CD4-positive, alpha-beta memory T cell (primary cell): ENCODE measurements at regions not wholly inside any gene's neighbourhood (a gene's known extent, or its start where the extent isn't known, plus 50 kb on each side); places are given as distances from the start of the nearest gene placed in this dataset.
A peak's percentile ranks its signal among the peaks of the same experiment; 100 is the strongest.

Experiments used
- CTCF ChIA-PET: fragments of 350-600 bp; sonication (Branson Sonifier 250); formaldehyde crosslinking; loops from one replicate; lab custom pipeline; 2021; ENCODE audit warnings: inconsistent platforms; ENCODE audit not compliant: partially characterized antibody; lab: Charles Lee
- POLR2A ChIA-PET: fragments of 350-600 bp; sonication (Branson Sonifier 250); formaldehyde crosslinking; loops from one replicate; lab custom pipeline; 2021; ENCODE audit not compliant: partially characterized antibody; lab: Charles Lee
- DNase-seq, 5 donors: peaks; one replicate each; pipeline versions ENCODE4 v3.0.0 to v3.0.0-alpha.2; 2020 to 2022; ENCODE audit warnings: mixed read lengths in 1 of 5
- H3K27ac ChIP-seq: one replicate; pipeline ENCODE4 v1.7.0; 2013; ENCODE audit warnings: low read depth, low read length
- H3K27me3 ChIP-seq: 2 replicates; pipeline ENCODE4 v1.7.0; 2013; ENCODE audit warnings: mild to moderate bottlenecking, low read length, moderate library complexity; ENCODE audit not compliant: insufficient read depth
- H3K36me3 ChIP-seq: 2 replicates; pipeline ENCODE4 v1.7.0; 2013; ENCODE audit warnings: mild to moderate bottlenecking, low read length, moderate library complexity; ENCODE audit not compliant: insufficient read depth
- H3K4me1 ChIP-seq: 2 replicates; pipeline ENCODE4 v1.7.0; 2013; ENCODE audit warnings: mild to moderate bottlenecking, low read length, moderate library complexity; ENCODE audit not compliant: insufficient read depth
- H3K4me3 ChIP-seq, 2 donors: one replicate each; pipeline ENCODE4 v1.7.0; 2013; ENCODE audit warnings: low read length in 2 of 2, mild to moderate bottlenecking in 1 of 2
- H3K9me3 ChIP-seq, 2 donors: one replicate each; pipeline ENCODE4 v1.7.0; 2013; ENCODE audit warnings: low read length in 2 of 2, control low read depth in 1 of 2; ENCODE audit not compliant: control insufficient read depth in 1 of 2
- H3K27ac Mint-ChIP-seq, 7 donors: one replicate each; pipeline ENCODE4 v1.8.0; 2020 to 2021; ENCODE audit warnings: mixed read lengths in 7 of 7, mild to moderate bottlenecking in 6 of 7, inconsistent platforms in 3 of 7, moderate library complexity in 3 of 7
- H3K27me3 Mint-ChIP-seq, 2 donors: one replicate each; pipeline ENCODE4 v1.8.0; 2020 to 2021; ENCODE audit warnings: mixed read lengths in 2 of 2
- H3K36me3 Mint-ChIP-seq, 2 donors: one replicate each; pipeline ENCODE4 v1.8.0; 2020 to 2021; ENCODE audit warnings: mixed read lengths in 2 of 2, inconsistent platforms in 1 of 2, mild to moderate bottlenecking in 1 of 2
- H3K4me1 Mint-ChIP-seq, 4 donors: one replicate each; pipeline ENCODE4 v1.8.0; 2020 to 2021; ENCODE audit warnings: mixed read lengths in 4 of 4, mild to moderate bottlenecking in 1 of 4
- H3K4me3 Mint-ChIP-seq, 8 donors: one replicate each; pipeline ENCODE4 v1.8.0; 2020 to 2021; ENCODE audit warnings: mixed read lengths in 8 of 8, mild to moderate bottlenecking in 7 of 8, moderate library complexity in 6 of 8, inconsistent platforms in 3 of 8
- H3K9me3 Mint-ChIP-seq, 8 donors: one replicate each; pipeline ENCODE4 v1.8.0; 2020 to 2021; ENCODE audit warnings: mixed read lengths in 8 of 8, mild to moderate bottlenecking in 5 of 8, inconsistent platforms in 3 of 8, moderate library complexity in 1 of 8
- intact Hi-C: fragments of 100-400 bp; cut with micrococcal nuclease; formaldehyde crosslinking; loops from one replicate; pipeline ENCODE4 v1.15.1; 2023

DNA sequence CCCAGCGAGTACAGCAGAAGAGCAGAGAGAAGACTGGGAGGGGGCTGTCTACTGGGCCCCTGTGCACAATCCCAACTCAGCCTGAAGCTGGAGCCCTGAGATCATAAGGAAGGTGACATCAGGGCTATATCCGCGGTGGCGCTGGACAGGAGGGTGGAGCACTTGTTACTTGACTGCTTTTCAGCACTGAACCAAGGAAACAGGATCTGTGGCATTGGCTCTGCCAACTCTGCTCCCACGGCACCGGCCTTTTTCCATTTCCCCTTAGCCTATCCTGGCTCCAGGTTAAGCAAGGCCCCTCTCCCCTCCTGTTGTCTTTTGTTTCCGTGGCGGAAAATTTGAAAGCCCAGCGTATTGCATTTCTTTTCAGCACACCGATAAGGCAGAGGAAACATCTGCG is 125.0 kb upstream of the IRX3 start:
- peaks cover 0 to 2% (median 0%) of the 10 kb centered on the region in 8 donors for H3K9me3 Mint-ChIP-seq
- ChIA-PET POLR2A (no interaction called here), CTCF (no interaction called here)
- H3K36me3 ChIP-seq = no peaks in the 10 kb centered on the region
- peak overlapping the region in 1 of 7 donors; percentile 63 for H3K27ac Mint-ChIP-seq
- H3K9me3 ChIP-seq = no peaks in the 10 kb centered on the region
- no peak overlapping the region for H3K4me3 Mint-ChIP-seq
- H3K4me3 ChIP-seq = no peak overlapping the region
- DNase-seq = no peak
- H3K27me3 Mint-ChIP-seq = peaks cover 3 to 9% of the 10 kb centered on the region in 2 donors
- no peaks in the 10 kb centered on the region for H3K27me3 ChIP-seq
- intact Hi-C loops = no loop called here
- H3K4me1 Mint-ChIP-seq = peaks cover 0 to 3% (median 0%) of the 10 kb centered on the region in 4 donors
- H3K4me1 ChIP-seq = no peaks in the 10 kb centered on the region
- no peak overlapping the region for H3K27ac ChIP-seq
- H3K36me3 Mint-ChIP-seq = no peaks in the 10 kb centered on the region

- Histone ChIP-seq H3K27ac (no peak overlapping the region), H3K9me3 (no peaks in the 10 kb centered on the region), H3K36me3 (no peaks in the 10 kb centered on the region), H3K4me3 (no peak overlapping the region), H3K27me3 (no peaks in the 10 kb centered on the region), H3K4me1 (no peaks in the 10 kb centered on the region)
- Mint-ChIP-seq H3K27ac (no peak overlapping the region), H3K36me3 (no peaks in the 10 kb centered on the region), H3K9me3 (peaks cover 0 to 3% (median 0%) of the 10 kb centered on the region in 8 donors), H3K4me3 (no peak overlapping the region), H3K4me1 (peaks cover 0 to 3% (median 0%) of the 10 kb centered on the region in 4 donors), H3K27me3 (peaks cover 3 to 9% of the 10 kb centered on the region in 2 donors)
- intact Hi-C loops = no loop called here
- DNase-seq = no peak
- ChIA-PET POLR2A (no interaction called here), CTCF (no interaction called here)
Observed at GRCh38 chr16:54409982-54410381, 123.4 kb upstream of the IRX3 start.

DNA sequence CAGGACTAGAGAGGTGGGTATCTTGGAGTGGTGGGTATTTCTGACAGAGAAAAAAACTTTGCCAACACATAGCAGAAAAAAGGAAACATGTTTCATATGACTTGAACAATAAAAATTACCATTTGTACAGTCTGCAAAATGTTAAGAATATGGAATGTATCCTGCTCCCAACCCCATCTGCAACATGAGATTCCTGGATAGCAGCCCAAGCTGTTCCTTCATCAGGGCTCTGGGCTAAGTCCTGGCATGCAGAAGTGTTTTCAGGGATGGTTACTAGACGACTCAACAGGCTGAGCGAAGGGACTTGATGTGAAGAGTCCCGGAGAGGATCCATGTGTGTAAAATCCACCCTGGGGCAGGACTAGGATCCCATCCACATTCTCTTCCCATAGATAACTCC is 121.0 kb upstream of the IRX3 start:
- ChIA-PET CTCF (no interaction called here), POLR2A (no interaction called here)
- H3K27ac ChIP-seq = no peak overlapping the region
- intact Hi-C loops = no loop called here
- H3K9me3 ChIP-seq = no peaks in the 10 kb centered on the region
- peaks cover 0 to 3% (median 0%) of the 10 kb centered on the region in 4 donors for H3K4me1 Mint-ChIP-seq
- no peaks in the 10 kb centered on the region for H3K4me1 ChIP-seq
- H3K27me3 ChIP-seq = no peaks in the 10 kb centered on the region
- H3K36me3 ChIP-seq = no peaks in the 10 kb centered on the region
- no peak overlapping the region for H3K4me3 ChIP-seq
- peaks cover 0 to 3% (median 0%) of the 10 kb centered on the region in 8 donors for H3K9me3 Mint-ChIP-seq
- no peak overlapping the region for H3K27ac Mint-ChIP-seq
- no peaks in the 10 kb centered on the region for H3K36me3 Mint-ChIP-seq
- peaks cover 3 to 6% of the 10 kb centered on the region in 2 donors for H3K27me3 Mint-ChIP-seq
- DNase-seq = no peak
- no peak overlapping the region for H3K4me3 Mint-ChIP-seq

DNA sequence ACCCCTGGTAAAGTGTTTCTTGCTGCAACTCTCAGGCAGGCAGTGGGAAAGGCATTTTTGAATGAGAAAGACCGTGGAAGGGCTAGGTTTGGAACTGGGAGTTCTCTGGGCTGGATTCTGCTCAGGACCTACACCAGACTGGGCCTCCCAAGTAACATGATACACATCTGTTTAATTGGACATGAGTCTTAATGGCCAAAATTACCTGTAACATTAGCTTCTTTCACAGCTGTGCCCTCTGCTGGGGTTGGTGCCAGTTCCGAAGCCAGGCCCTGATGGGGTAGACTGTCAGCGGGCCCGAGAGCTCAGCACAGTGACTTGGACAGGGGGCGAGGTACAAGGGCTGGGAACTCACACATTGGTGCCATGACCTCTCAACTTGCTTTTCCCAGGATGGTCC is 118.9 kb upstream of the IRX3 start:
- no peak overlapping the region for H3K27ac Mint-ChIP-seq
- peaks cover 0 to 3% (median 0%) of the 10 kb centered on the region in 8 donors for H3K9me3 Mint-ChIP-seq
- no peak for DNase-seq
- ChIA-PET POLR2A (no interaction called here), CTCF (no interaction called here)
- Histone ChIP-seq H3K27me3 (no peaks in the 10 kb centered on the region), H3K36me3 (no peaks in the 10 kb centered on the region), H3K9me3 (no peaks in the 10 kb centered on the region), H3K4me1 (no peaks in the 10 kb centered on the region), H3K27ac (no peak overlapping the region), H3K4me3 (no peak overlapping the region)
- intact Hi-C loops = no loop called here
- no peaks in the 10 kb centered on the region for H3K4me1 Mint-ChIP-seq
- H3K27me3 Mint-ChIP-seq = peaks cover 0 to 2% of the 10 kb centered on the region in 2 donors
- H3K4me3 Mint-ChIP-seq = no peak overlapping the region
- H3K36me3 Mint-ChIP-seq = no peaks in the 10 kb centered on the region

DNA sequence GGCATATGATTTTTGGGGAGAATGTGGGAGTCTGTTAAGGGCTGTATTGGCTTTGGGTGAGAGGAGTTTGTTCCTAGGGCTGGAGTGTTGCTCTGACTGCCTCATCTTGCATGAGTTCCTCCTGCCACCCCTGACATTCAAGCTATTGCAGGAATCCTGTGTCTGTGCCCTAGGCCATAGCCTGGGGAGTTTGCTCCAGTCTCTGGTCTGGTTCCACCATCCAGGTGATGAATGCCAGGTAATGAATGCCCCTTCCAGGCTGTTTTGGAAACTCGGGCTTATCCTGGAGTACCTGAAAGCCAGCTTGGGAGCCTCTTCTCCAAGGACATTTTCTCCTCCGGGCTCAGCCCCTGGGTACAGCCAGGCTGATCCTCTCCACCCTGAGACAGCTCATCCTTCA is 117.0 kb upstream of the IRX3 start:
- peaks cover 0 to 3% (median 0%) of the 10 kb centered on the region in 8 donors for H3K9me3 Mint-ChIP-seq
- no peaks in the 10 kb centered on the region for H3K4me1 ChIP-seq
- H3K27ac Mint-ChIP-seq = no peak overlapping the region
- no peaks in the 10 kb centered on the region for H3K9me3 ChIP-seq
- H3K4me3 Mint-ChIP-seq = no peak overlapping the region
- ChIA-PET CTCF (no interaction called here), POLR2A (no interaction called here)
- H3K27ac ChIP-seq = no peak overlapping the region
- no peaks in the 10 kb centered on the region for H3K27me3 ChIP-seq
- DNase-seq = no peak
- H3K4me1 Mint-ChIP-seq = no peaks in the 10 kb centered on the region
- intact Hi-C loops = no loop called here
- peaks cover 4 to 5% of the 10 kb centered on the region in 2 donors for H3K27me3 Mint-ChIP-seq
- no peaks in the 10 kb centered on the region for H3K36me3 Mint-ChIP-seq
- no peak overlapping the region for H3K4me3 ChIP-seq
- no peaks in the 10 kb centered on the region for H3K36me3 ChIP-seq

DNA sequence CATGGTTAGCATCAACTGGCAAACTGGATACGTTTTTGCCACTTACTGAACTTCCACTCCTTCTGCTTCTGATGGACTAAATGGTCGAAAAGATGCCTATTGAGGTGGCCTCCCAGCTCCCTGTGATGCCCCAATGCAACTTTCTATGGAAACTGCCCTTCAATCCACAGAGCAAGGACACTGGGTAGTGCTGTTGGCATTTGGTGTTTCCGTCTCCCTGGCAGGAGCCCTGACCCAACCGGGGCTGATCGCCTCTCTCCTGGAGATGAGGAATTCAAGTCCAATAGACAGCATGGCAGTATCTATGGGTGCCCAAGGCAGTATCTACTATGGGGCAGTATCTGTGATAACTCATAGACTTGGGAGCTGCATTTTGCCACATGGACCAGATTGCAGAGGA is 116.3 kb upstream of the IRX3 start:
- Histone ChIP-seq H3K4me1 (no peaks in the 10 kb centered on the region), H3K4me3 (no peak overlapping the region), H3K9me3 (no peaks in the 10 kb centered on the region), H3K27ac (no peak overlapping the region), H3K27me3 (no peaks in the 10 kb centered on the region), H3K36me3 (no peaks in the 10 kb centered on the region)
- Mint-ChIP-seq H3K4me3 (no peak overlapping the region), H3K4me1 (no peaks in the 10 kb centered on the region), H3K27me3 (peaks cover 4 to 5% of the 10 kb centered on the region in 2 donors), H3K27ac (no peak overlapping the region), H3K9me3 (peaks cover 0 to 3% (median 0%) of the 10 kb centered on the region in 8 donors), H3K36me3 (no peaks in the 10 kb centered on the region)
- CTCF ChIA-PET = no interaction called here
- DNase-seq = no peak
- intact Hi-C loops = no loop called here
- POLR2A ChIA-PET = no interaction called here

DNA sequence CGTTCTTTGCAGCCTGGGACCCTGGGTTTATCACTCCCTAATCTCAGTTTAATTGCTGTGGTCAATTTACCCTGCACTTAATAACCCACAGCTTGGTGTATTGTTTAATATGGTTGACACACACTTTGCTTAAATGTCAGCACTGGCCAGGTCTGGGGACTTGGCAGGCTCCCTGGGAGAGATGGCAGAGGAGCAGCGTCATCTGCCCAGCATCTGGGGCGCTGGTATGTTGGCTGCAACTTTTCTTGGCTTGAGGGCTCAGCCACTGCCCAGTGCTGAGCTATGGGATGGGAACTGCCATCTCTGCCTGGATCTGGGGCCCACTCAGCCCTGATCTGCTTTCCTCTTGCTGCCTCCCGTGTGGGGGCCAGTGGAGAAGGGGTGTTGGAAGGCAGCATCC is 115.7 kb upstream of the IRX3 start:
- no peak for DNase-seq
- Histone ChIP-seq H3K4me3 (no peak overlapping the region), H3K9me3 (no peaks in the 10 kb centered on the region), H3K4me1 (no peaks in the 10 kb centered on the region), H3K27ac (no peak overlapping the region), H3K36me3 (no peaks in the 10 kb centered on the region), H3K27me3 (no peaks in the 10 kb centered on the region)
- POLR2A ChIA-PET = no interaction called here
- Mint-ChIP-seq H3K9me3 (peaks cover 0 to 3% (median 0%) of the 10 kb centered on the region in 8 donors), H3K27me3 (peaks cover 4 to 5% of the 10 kb centered on the region in 2 donors), H3K4me1 (no peaks in the 10 kb centered on the region), H3K27ac (no peak overlapping the region), H3K4me3 (no peak overlapping the region), H3K36me3 (no peaks in the 10 kb centered on the region)
- intact Hi-C loops = no loop called here
- CTCF ChIA-PET = no interaction called here

GRCh38 chr16:54400261-54400660 is 113.7 kb upstream of the IRX3 start:
- CTCF ChIA-PET = no interaction called here
- DNase-seq = no peak
- no peak overlapping the region for H3K4me3 ChIP-seq
- Mint-ChIP-seq H3K9me3 (peaks cover 0 to 8% (median 2%) of the 10 kb centered on the region in 8 donors), H3K27ac (no peak overlapping the region), H3K4me1 (no peaks in the 10 kb centered on the region), H3K27me3 (peaks cover 8% of the 10 kb centered on the region in 2 donors), H3K4me3 (no peak overlapping the region), H3K36me3 (no peaks in the 10 kb centered on the region)
- intact Hi-C loops = no loop called here
- H3K4me1 ChIP-seq = no peaks in the 10 kb centered on the region
- H3K36me3 ChIP-seq = no peaks in the 10 kb centered on the region
- no peak overlapping the region for H3K27ac ChIP-seq
- POLR2A ChIA-PET = no interaction called here
- no peaks in the 10 kb centered on the region for H3K9me3 ChIP-seq
- no peaks in the 10 kb centered on the region for H3K27me3 ChIP-seq
